HCT116 (cell line): ENCODE measurements at regions not wholly inside any gene's neighbourhood (a gene's known extent, or its start where the extent isn't known, plus 50 kb on each side); places are given as distances from the start of the nearest gene placed in this dataset.

Experiments used
- ATAC-seq: fragments of 200-7000 bp; cut with Tn5 transposase; 2 replicates; pipeline ENCODE4 v1.9.1; 2020; ENCODE audit warnings: mild to moderate bottlenecking, moderate library complexity
- BruUV-seq: library from RNA; stranded (reverse); fragments of 400-500 nt; replicated peaks from 2 replicates; lab custom pipeline; 2021; lab: Mats Ljungman, UMichigan
- CTCF ChIA-PET: fragments of 300-600 bp; sonication (Branson Sonifier 250); formaldehyde crosslinking; loops from one replicate; lab custom pipeline; 2021; ENCODE audit warnings: antibody characterized with exemption; lab: Charles Lee
- POLR2A ChIA-PET: fragments of 300-600, 350-600 bp; sonication (Branson Sonifier 250); formaldehyde crosslinking; loops from one replicate; lab custom pipeline; 2021; ENCODE audit warnings: antibody characterized with exemption; lab: Charles Lee
- RAD21 ChIA-PET, 2 experiments: fragments of 300-600 bp; sonication (Branson Sonifier 250); formaldehyde crosslinking; loops; one replicate each; lab custom pipeline; 2023; ENCODE audit warnings: low total read pairs in 2 of 2; ENCODE audit not compliant: uncharacterized antibody in 2 of 2, unreplicated experiment in 2 of 2, low non-redundant PET in 1 of 2; lab: Charles Lee
- DNase-seq: peaks from one replicate; pipeline ENCODE4 v3.0.0-alpha.2; 2010; ENCODE audit warnings: low read depth, low spot score
- H2AFZ ChIP-seq: fragments of 200-600 bp; shearing (Covaris generic), sonication (generic); 2 replicates; pipeline ENCODE4 v1.6.1; 2017; ENCODE audit warnings: low read depth, mixed run types, mixed read lengths, antibody characterized with exemption, low read length; ENCODE audit not compliant: poor library complexity, severe bottlenecking
- H3K27ac ChIP-seq: 2 replicates; pipeline ENCODE4 v1.5.1; 2012; ENCODE audit warnings: low read depth, low read length
- H3K27me3 ChIP-seq: fragments of 200-600 bp; sonication (generic); 2 replicates; pipeline ENCODE4 v1.6.1; 2016; ENCODE audit warnings: mixed run types, low read length, mixed read lengths; ENCODE audit not compliant: insufficient read depth
- H3K36me3 ChIP-seq, 2 experiments: fragments of 200-500 bp in 1 of 2; fragments of 200-600 bp in 1 of 2; sonication (Bioruptor generic) in 1 of 2; sonication (generic) in 1 of 2; 2 replicates each; pipeline versions ENCODE4 v1.5.1 to v1.6.1; 2014 to 2016; ENCODE audit warnings: low read length in 2 of 2, inconsistent platforms in 1 of 2, mixed read lengths in 1 of 2, mixed run types in 1 of 2; ENCODE audit not compliant: insufficient read depth in 2 of 2, control insufficient read depth in 1 of 2
- H3K4me1 ChIP-seq, 2 experiments: fragments of 200-600 bp in 1 of 2; sonication (generic) in 1 of 2; 2 replicates each; pipeline versions ENCODE4 v1.5.1 to v1.6.1; 2012 to 2017; ENCODE audit warnings: low read length in 2 of 2, inconsistent platforms in 1 of 2, mild to moderate bottlenecking in 1 of 2, mixed read lengths in 1 of 2, mixed run types in 1 of 2, moderate library complexity in 1 of 2; ENCODE audit not compliant: insufficient read depth in 2 of 2, control insufficient read depth in 1 of 2
- H3K4me2 ChIP-seq: fragments of 200-600 bp; sonication (generic); 2 replicates; pipeline ENCODE4 v1.6.1; 2017; ENCODE audit warnings: mixed run types, low read length, mixed read lengths
- H3K4me3 ChIP-seq, 2 experiments: fragments of 200-600 bp in 1 of 2; sonication (generic) in 1 of 2; replicated peaks in 1 of 2; 2 replicates each; pipeline ENCODE4 v1.5.1; 2011 to 2016; ENCODE audit warnings: low read length in 2 of 2, control low read depth in 1 of 2, low read depth in 1 of 2, mild to moderate bottlenecking in 1 of 2, mixed read lengths in 1 of 2, mixed run types in 1 of 2
- H3K79me2 ChIP-seq: fragments of 200-600 bp; sonication (generic); 2 replicates; pipeline ENCODE4 v1.6.1; 2017; ENCODE audit warnings: mild to moderate bottlenecking, mixed run types, low read length, moderate library complexity, mixed read lengths; ENCODE audit not compliant: insufficient read depth
- H3K9ac ChIP-seq: fragments of 200-600 bp; sonication (generic); 2 replicates; pipeline ENCODE4 v1.6.1; 2016; ENCODE audit warnings: low read length, mixed read lengths
- H3K9me2 ChIP-seq: fragments of 200-600 bp; sonication (generic), shearing (Covaris generic); 2 replicates; pipeline ENCODE4 v1.6.1; 2017; ENCODE audit warnings: mixed run types, mild to moderate bottlenecking, moderate library complexity; ENCODE audit not compliant: insufficient read depth
- H3K9me3 ChIP-seq, 2 experiments: fragments of 200-500 bp in 1 of 2; fragments of 200-600 bp in 1 of 2; sonication (Bioruptor generic) in 1 of 2; sonication (generic) in 1 of 2; 2 replicates each; pipeline ENCODE4 v1.6.1; 2014 to 2017; ENCODE audit warnings: low read length in 2 of 2, mixed read lengths in 2 of 2, inconsistent platforms in 1 of 2, low read depth in 1 of 2, mild to moderate bottlenecking in 1 of 2, mixed run types in 1 of 2, moderate library complexity in 1 of 2; ENCODE audit not compliant: control insufficient read depth in 1 of 2, insufficient read depth in 1 of 2
- H4K20me1 ChIP-seq: fragments of 200-600 bp; sonication (generic), shearing (Covaris generic); 2 replicates; pipeline ENCODE4 v1.6.1; 2017; ENCODE audit warnings: mixed run types, mild to moderate bottlenecking, moderate library complexity; ENCODE audit not compliant: insufficient read depth
- EGR1 ChIP-seq: IDR thresholded peaks from 2 replicates; pipeline ENCODE4 v1.6.1; 2012; ENCODE audit warnings: low read depth
- ELF1 ChIP-seq: IDR thresholded peaks from 2 replicates; pipeline ENCODE4 v1.6.1; 2012; ENCODE audit warnings: low read depth, borderline replicate concordance
- EZH2phosphoT487 ChIP-seq: fragments of 200-600 bp; IDR thresholded peaks from 2 replicates; pipeline ENCODE4 v1.6.1; 2018; ENCODE audit warnings: antibody characterized with exemption, borderline replicate concordance
- FOSL1 ChIP-seq: IDR thresholded peaks from 2 replicates; pipeline ENCODE4 v1.6.1; 2012; ENCODE audit warnings: low read depth
- JUND ChIP-seq: IDR thresholded peaks from 2 replicates; pipeline ENCODE4 v1.6.1; 2012
- MAX ChIP-seq: IDR thresholded peaks from 2 replicates; pipeline ENCODE4 v1.6.1; 2012
- POLR2A ChIP-seq: IDR thresholded peaks from 2 replicates; pipeline ENCODE4 v1.7.0; 2011; ENCODE audit warnings: borderline replicate concordance; ENCODE audit not compliant: insufficient read depth, insufficient read length; ENCODE audit errors: extremely low read depth
- POLR2AphosphoS5 ChIP-seq: IDR thresholded peaks from 2 replicates; pipeline ENCODE4 v1.6.1; 2011; ENCODE audit warnings: mild to moderate bottlenecking, low read depth, low read length, moderate library complexity
- RAD21 ChIP-seq: IDR thresholded peaks from 2 replicates; pipeline ENCODE4 v1.6.1; 2012; ENCODE audit warnings: low read depth, mild to moderate bottlenecking
- REST ChIP-seq: IDR thresholded peaks from 2 replicates; pipeline ENCODE4 v1.6.1; 2012; ENCODE audit warnings: low read depth
- SIN3A ChIP-seq: IDR thresholded peaks from 2 replicates; pipeline ENCODE4 v1.6.1; 2012; ENCODE audit warnings: low read depth
- SP1 ChIP-seq: IDR thresholded peaks from 2 replicates; pipeline ENCODE4 v1.6.1; 2012; ENCODE audit warnings: low read depth
- SRF ChIP-seq: IDR thresholded peaks from 2 replicates; pipeline ENCODE4 v1.6.1; 2012; ENCODE audit warnings: low read depth
- TCF7L2 ChIP-seq: IDR thresholded peaks from 2 replicates; pipeline ENCODE4 v1.7.0; 2011; ENCODE audit warnings: borderline replicate concordance, inconsistent platforms; ENCODE audit not compliant: insufficient read depth, insufficient read length; ENCODE audit errors: extremely low read depth
- ZBTB33 ChIP-seq: IDR thresholded peaks from 2 replicates; pipeline ENCODE4 v1.6.1; 2011; ENCODE audit warnings: mild to moderate bottlenecking, low read length, moderate library complexity; ENCODE audit not compliant: insufficient replicate concordance; ENCODE audit errors: extremely low read depth
- ZFX ChIP-seq: fragments of 450-650 bp; IDR thresholded peaks from 2 replicates; pipeline ENCODE4 v1.6.1; 2017
- ZNF274 ChIP-seq: fragments of 200-500 bp; sonication (Bioruptor generic); IDR thresholded peaks from 2 replicates; pipeline ENCODE4 v1.6.1; 2014; ENCODE audit warnings: mild to moderate bottlenecking, low read depth, low read length, inconsistent platforms
- intact Hi-C: fragments of 100-400 bp; cut with micrococcal nuclease; formaldehyde crosslinking; loops from 2 replicates; pipeline ENCODE4 v1.10.0; 2022

GRCh38 chr21:28768753-28769152, 223.9 kb downstream of the LTN1 start:
- Histone ChIP-seq H3K79me2 (no peaks in the 10 kb centered on the region), H3K4me2 (no peak overlapping the region), H3K9ac (no peak overlapping the region), H3K4me3 (no peak overlapping the region), H3K36me3 (no peaks in the 10 kb centered on the region), H3K27me3 (no peaks in the 10 kb centered on the region; the same call in 1 of the 2 replicates), H3K9me2 (no peaks in the 10 kb centered on the region), H3K27ac (no peak overlapping the region), H3K4me1 (no peaks in the 10 kb centered on the region), H3K9me3 (no peaks in the 10 kb centered on the region), H2AFZ (no peak overlapping the region), H4K20me1 (no peaks in the 10 kb centered on the region)
- intact Hi-C loops, result no loop called here
- ATAC-seq, result no peak
- no peak for TF ChIP-seq EZH2phosphoT487
- no TSS peak for BruUV-seq
- no peak for DNase-seq
- ChIA-PET CTCF (no interaction called here), RAD21 (no interaction called here), POLR2A (no interaction called here)

GRCh38 chr21:28767523-28767922, 225.2 kb downstream of the LTN1 start:
- DNase-seq (no peak), ATAC-seq (no peak)
- no TSS peak for BruUV-seq
- intact Hi-C loops, result no loop called here
- no peaks in the 10 kb centered on the region for H3K4me1 ChIP-seq
- no peak overlapping the region for H3K27ac ChIP-seq
- H3K36me3 ChIP-seq, result no peaks in the 10 kb centered on the region
- no peak overlapping the region for H3K9ac ChIP-seq
- no peaks in the 10 kb centered on the region for H4K20me1 ChIP-seq
- no peak overlapping the region for H3K4me2 ChIP-seq
- no peaks in the 10 kb centered on the region for H3K9me3 ChIP-seq
- no peak overlapping the region for H3K4me3 ChIP-seq
- H3K27me3 ChIP-seq, result no peaks in the 10 kb centered on the region
- H3K9me2 ChIP-seq, result no peaks in the 10 kb centered on the region
- no peak overlapping the region for H2AFZ ChIP-seq
- no peaks in the 10 kb centered on the region for H3K79me2 ChIP-seq
- ChIA-PET POLR2A (no interaction called here), RAD21 (no interaction called here), CTCF (no interaction called here)
- TF ChIP-seq ZFX, result no peak
- no peak for TF ChIP-seq POLR2AphosphoS5
- no peak for TF ChIP-seq SIN3A
- no peak for TF ChIP-seq FOSL1
- no peak for TF ChIP-seq SRF
- no peak for TF ChIP-seq RAD21
- no peak for TF ChIP-seq TCF7L2
- no peak for TF ChIP-seq JUND
- no peak for TF ChIP-seq MAX
- TF ChIP-seq POLR2A, result no peak
- TF ChIP-seq REST, result no peak
- no peak for TF ChIP-seq ELF1
- TF ChIP-seq SP1, result no peak
- TF ChIP-seq EZH2phosphoT487, result no peak
- TF ChIP-seq ZNF274, result no peak
- TF ChIP-seq EGR1, result no peak
- no peak for TF ChIP-seq ZBTB33
